Amniotic epithelial cell (primary cell): ENCODE measurements at regions not wholly inside any gene's neighbourhood (a gene's known extent, or its start where the extent isn't known, plus 50 kb on each side); places are given as distances from the start of the nearest gene placed in this dataset.
"Not testable (repeated sequence)": the region's sequence is repeated elsewhere in the genome, so short reads cannot be mapped to it uniquely, and the experiment has no call there.

Experiments used
- DNase-seq: peaks from one replicate; pipeline ENCODE4 v3.0.0-alpha.2; 2010; ENCODE audit warnings: low read depth

DNA sequence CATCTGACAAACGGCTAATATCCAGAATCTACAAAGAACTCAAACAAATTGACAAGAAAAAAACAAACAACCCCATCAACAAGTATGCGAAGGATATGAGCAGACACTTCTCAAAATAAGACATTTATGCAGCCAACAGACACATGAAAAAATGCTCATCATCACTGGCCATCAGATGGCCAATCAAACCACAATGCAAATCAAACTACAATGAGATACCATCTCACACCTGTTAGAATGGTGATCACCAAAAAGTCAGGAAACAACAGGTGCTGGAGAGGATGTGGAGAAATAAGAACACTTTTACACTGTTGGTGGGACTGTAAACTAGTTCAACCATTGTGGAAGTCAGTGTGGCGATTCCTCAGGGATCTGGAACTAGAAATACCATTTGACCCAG is 1282.2 kb upstream of the ADGRL4 start:
- not testable (repeated sequence) for DNase-seq

DNA sequence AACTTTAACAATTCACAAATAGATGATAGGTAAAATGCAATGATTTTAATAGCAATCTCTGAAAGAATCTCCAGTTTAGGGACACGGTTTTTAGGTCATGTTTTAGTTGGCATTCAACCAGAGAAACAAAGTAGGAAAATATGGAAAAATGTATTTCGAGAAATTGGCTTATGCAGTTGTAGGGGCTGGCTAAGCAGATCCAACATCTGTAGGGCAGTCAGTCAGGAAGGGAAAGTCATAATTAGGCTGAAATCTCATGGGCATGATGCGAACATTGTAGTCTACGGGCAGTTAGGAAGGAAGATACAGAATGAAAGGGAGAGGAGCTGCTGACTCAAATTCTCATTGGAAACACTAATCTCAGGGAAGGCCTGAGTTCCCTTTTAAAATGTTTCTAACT is 1276.0 kb upstream of the ADGRL4 start:
- DNase-seq = no peak

DNA sequence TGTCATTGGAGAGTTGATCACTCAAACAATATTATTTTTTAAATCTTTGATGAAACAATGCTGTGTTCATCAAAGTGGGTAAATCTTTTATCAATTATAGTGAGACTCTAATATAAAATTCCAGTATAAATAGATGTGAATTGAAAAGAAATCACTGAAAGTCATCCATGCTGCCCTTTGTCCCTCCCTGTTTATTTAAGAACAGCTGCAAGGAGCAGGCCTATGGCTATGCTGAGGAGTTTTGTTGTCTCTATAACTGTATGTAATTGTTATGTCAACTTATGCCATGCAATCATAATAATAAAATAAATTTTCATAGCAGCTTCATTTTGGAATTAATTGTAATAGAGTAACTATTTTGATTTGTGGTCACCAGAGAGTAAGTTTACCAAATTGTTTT is 1272.4 kb upstream of the ADGRL4 start:
- no peak for DNase-seq

DNA sequence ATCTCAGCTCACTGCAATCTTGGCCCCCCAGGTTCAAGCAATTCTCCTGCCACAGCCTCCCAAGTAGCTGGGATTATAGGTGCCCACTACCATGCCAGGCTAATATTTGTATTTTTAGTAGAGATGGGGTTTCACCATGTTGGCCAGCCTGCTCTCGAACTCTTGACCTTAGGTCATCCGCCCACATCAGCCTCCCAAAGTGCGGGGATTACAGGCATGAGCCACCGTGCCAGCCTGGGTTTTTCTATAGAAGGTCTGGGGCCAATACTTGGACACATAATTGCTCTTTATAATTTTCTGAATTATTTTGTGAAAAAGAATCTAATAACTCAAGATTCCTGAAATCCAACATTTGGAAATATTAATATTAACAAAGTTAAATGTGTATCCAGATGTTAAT is 1267.7 kb upstream of the ADGRL4 start:
- DNase-seq = no peak

DNA sequence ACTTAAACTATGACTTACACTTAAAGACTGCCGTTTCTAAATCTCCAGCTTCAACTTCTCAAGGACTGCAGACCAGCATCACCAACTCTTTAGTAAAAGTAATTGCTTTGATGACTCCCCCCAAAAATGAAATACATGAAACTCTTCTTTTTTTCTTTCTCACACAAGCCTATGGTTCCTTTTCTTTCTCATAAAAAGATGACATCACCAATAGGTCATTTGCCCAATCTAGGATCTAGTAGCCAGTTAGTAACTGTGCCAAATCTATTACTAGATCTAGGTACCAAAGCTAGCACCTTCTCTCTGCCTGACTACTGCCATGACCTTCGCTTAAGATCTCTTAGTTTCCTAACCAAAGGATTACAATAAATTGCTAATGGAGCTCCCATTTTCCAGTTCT is 1266.0 kb upstream of the ADGRL4 start:
- no peak for DNase-seq

DNA sequence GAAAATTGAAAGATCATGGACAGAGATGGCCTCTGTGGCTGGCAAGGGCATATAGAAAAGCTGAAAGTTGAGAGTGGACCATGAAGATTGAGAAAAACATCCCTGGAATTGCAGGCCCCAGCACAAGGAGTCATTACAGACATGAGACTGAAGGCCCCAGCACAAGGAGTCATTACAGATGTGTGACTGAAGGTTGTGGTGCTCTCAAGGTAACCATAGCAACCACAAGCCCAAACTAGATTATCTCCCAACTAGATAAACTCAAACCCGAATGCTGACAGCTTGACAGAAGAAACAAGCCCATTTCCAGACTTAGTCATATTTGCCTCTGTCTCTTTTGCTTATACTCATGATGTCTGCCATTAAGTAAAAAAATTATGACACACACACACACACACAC is 1252.1 kb upstream of the ADGRL4 start:
- DNase-seq = peak; percentile 46

DNA sequence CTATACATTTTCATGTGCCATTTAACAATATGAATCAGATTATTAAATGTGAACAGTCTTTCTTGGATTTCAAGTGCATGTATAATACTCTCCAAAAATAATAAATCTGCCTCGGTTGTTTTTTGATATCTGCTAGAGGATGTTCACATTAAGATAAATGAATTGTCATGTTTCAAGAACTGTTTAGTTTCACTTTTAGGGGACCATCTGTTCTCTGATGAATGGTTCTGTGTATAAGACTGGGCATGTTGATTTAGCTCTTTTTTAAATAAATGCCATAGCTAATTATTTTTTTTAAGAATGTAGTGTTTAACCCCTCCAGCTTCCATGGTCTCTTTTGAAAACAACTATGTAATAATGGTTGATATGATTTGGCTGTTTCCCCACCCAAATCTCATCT is 1245.1 kb upstream of the ADGRL4 start:
- no peak for DNase-seq

DNA sequence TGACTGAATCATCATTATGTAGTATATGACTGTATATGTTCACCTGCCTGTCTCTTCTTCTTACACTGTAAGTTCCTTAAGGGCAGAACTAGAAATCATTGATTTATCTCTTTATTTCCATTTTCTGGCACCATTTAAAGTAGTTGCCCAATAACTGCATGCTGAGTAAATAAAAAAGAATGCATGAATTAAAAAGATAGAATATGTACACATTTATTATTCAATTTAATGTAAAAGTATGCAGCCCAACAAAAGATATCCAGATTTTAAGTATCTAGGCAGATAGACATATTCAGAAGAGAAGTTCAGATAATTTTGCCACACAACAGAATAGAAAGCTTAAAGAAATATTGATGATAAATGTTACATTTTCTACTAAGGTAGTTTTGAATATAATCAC is 1244.6 kb upstream of the ADGRL4 start:
- DNase-seq = peak; percentile 7

DNA sequence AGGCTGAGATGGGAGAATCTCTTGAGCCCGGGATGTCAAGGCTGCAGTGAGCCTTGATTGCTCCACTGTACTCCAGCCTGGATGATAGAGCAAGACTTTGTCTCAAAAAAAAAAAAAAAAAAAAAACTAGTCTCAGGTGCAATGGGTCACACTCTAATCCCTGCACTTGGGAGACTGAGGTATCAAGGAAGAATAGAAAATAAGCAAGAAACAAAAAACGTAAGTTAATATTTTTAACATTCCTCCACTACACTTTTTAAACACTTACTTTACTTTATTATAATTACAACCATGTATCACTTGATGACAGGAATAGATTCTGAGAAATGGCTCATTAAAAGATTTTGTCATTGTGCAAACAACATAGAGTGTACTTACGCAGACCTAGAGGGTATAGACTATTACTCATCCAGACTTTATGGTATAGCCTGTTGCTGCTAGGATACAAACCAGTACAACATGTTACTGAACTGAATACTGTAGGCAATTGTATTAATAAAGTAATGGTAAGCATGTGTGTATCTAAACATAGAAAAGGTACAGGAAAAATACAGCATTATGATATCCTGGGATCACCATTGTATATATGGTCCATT is 1244.1 kb upstream of the ADGRL4 start:
- no peak for DNase-seq

DNA sequence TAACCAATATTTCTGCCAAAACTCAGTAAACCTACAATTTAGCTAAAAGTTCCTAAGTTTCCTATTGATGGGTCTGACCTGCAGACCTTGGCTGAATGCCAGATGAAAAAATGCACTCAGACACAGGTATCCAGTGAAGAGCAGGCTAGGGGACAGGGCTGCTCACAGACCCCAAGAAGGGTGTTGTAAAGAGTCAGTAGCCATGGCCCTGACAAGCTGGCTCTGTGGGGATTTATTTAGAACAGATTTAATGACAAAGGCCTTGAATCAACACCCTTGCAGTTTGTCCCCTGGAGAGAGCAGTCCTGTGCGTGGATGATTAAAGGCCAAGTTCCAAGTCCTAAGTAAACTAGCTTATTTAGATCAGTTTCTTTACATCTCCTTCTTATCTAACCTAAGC is 1243.2 kb upstream of the ADGRL4 start:
- no peak for DNase-seq

DNA sequence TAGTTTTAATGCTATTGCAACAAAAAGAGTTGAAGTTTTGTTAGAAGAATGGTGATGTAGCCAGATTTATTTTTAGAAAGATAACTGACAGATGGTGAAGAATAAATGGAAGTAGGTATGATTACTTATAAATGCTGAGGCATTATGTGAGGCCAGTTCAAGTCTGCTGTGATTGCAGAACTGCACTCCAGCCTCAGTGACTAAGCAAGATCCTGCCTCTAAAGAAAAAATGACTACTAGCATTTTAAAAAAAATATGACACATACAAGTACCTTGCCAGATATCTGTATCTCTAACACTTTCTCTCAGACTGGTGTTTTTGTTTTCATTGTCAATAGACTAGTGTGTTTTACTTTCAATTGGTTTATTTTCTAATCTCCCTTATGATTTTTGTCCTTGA is 1242.4 kb upstream of the ADGRL4 start:
- DNase-seq = peak; percentile 63

DNA sequence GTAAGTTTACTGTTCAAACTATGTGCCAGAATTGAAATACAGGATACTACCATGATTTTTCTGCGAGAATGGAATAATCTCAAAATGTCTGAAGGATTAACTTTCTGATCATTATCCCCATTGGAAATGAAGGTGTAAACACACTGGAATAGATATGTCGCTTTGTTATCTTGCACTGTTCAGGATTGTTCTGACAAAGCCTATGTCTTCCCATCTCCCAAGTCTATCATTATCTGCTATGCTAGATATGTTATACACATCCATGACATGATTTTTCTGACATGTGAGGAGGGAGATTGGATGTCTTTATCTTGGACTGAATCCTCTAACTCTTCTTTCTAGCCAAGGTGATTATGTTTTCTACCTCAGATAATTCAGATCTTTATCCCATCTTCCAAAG is 1239.3 kb upstream of the ADGRL4 start:
- no peak for DNase-seq

DNA sequence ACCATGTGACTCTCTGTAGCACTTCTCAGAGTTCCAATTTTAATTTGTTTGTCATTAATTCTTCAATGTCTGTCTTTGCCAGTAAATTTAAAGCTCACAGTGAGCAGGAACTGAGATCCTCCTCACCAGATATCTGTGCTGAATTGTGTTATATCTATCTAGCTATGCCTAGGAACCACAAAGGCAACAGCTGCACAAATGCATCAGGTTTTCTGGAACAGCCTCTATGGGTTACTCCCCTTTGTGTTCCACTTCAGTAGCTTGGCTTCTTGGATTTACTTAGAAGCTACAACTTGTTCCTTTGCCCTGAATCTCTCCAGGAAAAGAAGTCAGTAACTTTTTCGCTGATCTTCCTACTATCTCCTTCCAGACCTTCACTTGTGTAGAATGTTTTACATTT is 1237.8 kb upstream of the ADGRL4 start:
- no peak for DNase-seq

DNA sequence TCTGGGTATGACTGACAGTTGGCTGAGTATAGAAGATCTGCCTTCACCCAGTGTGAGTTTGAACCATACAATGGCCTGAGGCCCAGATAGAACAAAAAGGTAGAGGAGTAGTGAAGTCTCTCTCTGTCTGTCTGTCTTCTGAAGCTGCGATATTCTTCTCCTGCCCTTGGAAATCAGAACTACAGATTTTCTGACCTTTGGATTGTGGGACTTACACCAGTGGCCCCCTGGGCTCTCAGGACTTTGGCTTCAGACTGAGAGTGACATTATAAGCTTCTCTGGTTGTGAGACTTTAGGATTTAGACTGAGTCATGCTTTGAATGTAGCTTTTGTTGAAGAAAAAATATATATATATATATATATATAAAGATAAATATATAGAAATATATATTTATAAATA is 1235.0 kb upstream of the ADGRL4 start:
- no peak for DNase-seq

DNA sequence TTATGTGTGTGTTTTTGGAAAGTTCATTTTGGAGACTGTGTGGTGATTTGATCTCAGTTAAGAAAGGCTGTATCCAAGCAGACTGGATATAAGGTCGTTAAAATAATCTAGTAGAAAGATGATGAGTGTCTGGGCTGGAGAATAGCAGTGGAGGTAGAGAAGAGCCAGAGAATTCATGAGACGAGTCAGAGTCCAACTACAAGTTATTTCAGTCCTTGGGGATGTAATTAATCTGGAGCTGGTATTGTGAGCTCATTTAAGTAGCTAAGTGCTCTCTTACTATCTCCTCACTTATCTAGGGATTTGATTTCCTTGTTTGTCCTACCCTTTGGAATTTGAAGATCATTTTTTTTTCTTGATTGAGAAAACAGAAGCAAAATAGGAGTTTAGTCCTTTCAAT is 1219.0 kb upstream of the ADGRL4 start:
- DNase-seq = no peak

DNA sequence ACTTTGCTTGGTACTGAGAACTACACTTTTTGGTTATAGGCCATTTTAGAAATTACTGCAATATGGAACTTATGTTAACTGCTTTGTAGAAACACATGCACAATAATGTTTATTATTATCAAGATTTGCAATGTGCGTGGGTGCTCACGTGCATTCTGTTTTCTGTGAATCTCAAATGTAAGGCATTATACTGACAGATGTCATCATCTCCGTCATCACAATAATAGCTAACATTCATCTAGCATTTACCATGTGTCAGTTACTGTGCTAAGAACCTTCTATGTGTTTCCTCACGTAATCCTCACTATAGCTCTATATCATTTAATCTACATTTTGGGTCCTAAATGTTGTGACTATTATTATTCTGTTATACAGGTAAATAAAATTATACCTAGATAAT is 1214.8 kb upstream of the ADGRL4 start:
- no peak for DNase-seq

DNA sequence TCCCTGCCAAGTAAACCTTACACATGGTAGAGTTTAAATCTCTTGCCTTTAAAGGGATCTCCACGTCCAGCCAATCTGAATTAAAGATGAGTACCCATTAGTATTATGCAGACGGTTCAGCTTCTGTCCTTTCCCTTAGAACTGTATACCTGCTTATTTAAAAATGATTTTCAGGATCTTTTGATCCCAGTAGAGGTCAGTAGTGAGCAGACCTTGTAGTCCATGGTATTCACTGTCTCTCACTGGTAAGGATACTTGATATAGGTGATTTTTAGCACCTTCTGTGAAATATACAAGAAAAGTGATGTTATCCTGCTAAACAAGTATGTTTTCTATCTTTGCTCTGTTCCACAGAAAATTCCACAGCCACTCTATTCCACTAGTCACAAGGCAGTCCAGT is 1211.6 kb upstream of the ADGRL4 start:
- peak; percentile 54 for DNase-seq

DNA sequence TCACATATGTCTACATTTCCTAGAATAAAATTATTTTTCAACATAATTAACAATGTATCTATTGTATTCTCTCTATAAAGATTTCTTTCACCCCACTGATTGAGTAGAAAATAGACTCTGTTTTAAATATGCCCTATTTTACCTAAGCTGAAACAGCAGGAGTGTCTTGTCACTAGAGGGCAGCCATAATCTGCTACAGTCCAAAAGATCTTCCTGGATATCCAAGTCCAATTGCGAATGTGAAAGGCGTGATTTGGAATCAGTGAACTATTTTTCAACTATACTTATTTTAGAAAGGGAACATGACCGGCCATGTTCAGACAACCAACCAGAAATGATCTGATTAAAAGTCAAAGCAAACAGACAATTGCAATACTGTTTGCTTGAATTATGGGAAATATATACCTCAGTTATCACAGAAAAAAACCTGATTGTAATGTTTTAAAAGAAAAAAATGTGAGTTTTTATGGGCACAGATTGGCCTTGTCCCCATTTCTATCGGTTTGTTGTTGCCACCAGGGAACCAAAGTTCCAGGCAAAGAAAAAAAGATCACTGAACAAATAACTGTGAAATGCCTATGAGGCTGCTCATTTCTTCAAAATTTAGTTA is 1211.0 kb upstream of the ADGRL4 start:
- DNase-seq = peak; percentile 73

DNA sequence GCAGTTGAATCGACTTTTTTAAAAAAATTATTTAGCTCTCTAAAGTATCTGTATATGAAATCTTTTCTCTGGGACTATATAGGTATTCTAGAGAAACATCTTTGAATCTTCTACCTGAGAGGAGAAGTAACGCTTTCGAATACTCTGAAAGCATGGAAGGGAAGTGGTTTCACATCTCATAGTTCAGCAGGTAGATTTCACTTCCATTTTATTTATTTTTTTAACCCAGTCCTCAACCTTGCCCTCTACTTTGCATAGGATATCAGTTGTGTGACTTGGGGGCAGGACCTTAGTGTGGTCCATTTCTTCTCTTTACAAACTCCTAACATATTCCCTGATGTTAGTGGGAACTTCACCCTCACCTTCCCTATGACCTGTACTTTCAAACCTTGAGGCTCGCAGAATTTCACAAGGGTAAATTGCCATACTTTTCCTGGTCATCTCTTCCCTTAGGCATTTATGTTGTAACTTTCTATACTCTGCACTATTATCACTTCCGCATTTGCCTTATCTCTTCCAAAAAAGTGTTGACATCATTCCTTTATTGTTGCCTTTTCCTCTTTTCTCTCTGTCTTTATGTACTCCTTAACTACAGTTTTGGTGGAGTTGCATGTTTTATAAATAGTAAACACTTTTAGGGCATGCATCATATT is 1208.5 kb upstream of the ADGRL4 start:
- no peak for DNase-seq

DNA sequence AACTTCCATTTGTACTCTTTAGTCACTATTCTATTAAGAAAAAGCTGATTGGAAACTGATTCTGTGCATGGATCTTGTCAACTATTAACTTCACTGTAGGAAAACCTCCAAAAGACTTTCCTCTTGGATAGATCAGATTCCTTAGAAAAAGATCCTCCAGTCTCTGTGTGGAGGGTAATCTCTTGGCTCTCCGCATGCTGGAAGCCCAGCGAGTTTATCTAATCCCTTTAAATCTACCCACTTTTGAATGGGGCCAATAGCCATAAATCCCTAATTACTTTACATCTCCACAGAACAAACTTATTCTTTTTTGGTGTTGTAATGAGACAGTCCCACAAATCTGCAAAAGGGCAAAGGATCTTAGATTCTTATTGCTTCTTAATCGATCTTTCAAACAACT is 1206.4 kb upstream of the ADGRL4 start:
- no peak for DNase-seq

DNA sequence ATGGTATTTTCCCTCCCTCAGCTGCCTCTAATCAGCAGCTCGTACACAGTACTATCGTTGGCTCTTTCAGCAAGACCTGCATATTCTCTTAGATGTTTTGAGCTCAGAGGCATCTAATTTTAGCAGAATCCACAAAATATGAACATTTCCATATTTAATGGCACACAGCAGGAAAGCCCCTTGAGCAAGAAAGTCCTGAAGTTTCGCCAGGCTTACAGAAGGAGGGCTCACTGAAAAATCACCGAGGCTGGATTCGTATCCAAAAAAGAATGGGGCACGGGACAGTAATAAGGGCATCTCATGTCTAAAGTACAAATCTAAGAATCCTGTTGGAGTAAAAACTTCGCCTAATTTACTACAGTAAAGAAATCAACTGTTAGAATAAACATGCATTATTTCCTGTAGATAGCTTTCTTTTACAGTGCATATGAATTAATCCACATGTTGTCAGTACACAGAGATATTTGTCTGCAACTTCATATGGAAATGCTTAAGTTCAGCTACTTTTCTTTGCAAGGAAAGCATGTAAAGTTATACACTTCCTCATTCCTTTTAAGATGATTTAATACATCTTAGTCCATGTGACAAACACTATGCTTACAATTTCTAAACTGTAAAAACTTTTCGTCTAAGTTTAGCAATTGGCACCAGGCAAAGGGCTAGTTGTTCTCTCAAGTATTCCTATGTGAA is 1205.3 kb upstream of the ADGRL4 start:
- DNase-seq = no peak

DNA sequence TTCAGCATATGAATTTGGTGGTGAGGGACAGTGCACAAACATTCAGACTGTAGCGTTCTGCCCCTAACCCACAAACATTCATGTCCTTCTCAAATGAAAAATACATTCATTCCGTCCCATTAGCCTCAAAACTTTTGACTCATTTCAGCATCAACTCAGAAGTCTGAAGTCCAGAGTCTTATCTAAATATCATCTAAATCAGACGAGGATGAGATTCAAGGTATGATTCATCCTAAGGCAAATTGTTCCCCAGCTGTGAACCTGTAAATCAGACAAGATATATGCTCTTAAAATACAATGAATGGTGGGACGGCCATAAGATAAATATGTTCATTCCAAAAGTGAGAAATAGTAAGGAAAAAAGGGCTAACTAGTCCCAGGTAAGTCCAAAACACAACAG is 1195.6 kb upstream of the ADGRL4 start:
- DNase-seq = peak; percentile 5

DNA sequence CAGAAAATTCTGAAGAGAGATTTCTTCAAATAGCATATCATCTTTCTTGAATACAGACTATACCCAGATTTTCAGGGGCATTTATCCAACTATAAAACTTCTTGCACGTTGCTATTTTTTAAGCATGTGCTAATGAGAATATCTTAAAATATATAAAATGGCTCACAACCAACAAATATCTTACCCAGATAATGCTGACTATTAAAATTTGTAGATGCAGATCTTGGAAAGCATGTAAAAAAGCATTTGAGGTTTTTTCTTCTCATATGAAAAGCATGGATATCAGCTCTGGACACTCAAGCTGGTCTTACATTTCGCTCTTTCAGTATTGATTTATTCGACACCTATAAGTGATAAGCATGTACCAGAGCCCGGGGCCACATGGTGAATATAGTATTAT is 1187.7 kb upstream of the ADGRL4 start:
- DNase-seq = no peak
